ENCODE measurements at regions not wholly inside any gene's neighbourhood (a gene's known extent, or its start where the extent isn't known, plus 50 kb on each side); places are given as distances from the start of the nearest gene placed in this dataset.
"Not testable (repeated sequence)": the region's sequence is repeated elsewhere in the genome, so short reads cannot be mapped to it uniquely, and the experiment has no call there.

DNA sequence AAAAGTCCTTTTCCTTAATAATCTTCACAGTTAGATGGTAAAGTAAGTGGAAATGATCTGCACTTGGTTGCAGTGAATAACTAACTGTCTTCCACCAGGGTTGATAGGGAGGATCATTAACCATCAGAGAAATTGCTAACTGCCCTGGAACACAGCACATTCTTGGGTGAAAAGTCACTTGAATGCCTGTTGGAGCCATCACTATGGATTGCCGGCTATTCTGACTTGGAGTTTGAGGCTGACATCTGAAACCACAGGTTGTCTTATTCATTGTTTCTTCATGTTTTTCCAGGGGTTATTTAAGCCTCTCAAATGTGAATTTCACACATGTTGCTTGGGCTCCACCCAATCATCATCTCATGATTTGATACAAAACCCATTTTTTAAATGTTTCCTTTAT lies 901.4 kb downstream of the MCTP2 start:
- DNase-seq (ENCODE audit: low read depth): no peak

DNA sequence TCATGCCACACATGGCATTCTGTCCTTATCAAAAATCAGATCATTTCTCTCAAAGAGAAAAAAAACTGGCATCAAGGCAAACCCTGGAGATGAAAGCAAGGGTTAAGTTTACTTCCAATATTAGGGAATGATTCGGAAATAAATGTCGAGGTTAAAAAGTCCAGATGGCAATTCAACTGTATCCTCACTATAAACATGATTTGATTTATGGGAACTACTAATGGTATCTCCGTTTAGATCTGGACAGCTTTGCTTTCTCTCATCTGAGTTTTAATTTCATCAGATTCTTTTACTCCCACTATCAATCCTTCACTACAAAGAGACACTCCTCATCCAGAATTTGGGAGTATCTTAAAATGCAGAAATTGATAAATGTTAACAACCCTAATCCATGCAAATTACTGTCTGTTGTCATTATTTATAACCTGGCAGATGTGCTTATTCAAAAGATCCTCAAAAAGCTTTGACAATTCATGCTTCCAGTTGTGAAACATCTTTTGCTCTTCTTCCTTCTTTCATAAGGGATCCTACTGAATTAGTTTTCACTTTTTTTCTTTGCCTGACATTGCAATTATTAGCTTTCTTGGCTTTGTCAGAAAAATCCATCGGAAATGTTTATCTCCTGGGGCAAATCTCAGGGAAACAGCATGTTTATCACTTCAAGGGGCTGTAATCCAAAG lies 903.2 kb downstream of the MCTP2 start:
- no peak for DNase-seq (ENCODE audit: low read depth)

DNA sequence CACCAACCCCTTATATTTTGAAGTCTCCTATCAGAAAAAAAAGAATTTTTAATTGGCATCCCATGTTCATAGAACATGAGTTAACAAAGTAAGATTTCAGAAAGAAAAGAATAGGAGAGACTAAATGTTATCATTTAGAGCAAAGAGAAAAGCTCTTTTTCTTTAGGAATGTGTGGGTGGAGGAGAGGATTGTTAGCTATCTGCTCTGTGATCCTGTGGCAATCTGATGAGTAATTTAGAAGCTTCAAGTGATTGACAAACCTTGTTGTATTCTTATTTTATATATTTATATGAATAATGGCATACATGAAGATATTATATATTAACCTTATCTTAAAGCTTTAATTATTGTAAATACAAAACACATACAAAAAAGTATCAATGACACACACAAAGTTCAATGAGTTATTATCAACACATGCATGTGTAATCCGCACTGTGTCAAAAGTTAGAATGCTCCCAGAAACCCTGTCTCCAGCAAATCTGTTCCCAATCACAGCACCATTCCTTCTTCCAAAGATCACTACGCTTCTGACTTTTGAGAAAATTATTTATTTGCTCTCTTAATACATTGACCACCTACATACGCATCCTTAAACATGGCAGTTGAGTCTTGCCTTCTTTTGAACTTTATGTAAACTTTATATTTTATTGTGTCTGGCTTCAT lies 907.4 kb downstream of the MCTP2 start:
- DNase-seq (ENCODE audit: low read depth): no peak

DNA sequence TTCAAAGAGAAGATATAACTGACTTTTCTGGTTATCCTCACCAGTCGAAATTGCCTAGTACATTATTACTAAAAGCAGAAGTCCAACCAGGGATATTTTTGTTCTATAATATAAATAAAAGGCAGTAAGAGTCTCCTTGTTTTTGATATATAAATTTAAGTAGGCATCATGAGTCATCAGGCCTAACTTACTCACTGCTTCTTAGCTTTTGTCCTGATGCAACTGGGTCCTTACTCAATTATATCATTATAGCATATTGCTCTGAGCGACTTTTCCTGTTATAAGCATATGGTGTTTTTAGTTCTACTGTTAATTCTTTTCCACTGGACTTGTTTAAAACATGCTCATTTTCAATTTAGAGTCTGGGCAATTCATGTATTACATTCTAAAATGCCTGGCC lies 910.1 kb downstream of the MCTP2 start:
- no peak for DNase-seq (ENCODE audit: low read depth)

DNA sequence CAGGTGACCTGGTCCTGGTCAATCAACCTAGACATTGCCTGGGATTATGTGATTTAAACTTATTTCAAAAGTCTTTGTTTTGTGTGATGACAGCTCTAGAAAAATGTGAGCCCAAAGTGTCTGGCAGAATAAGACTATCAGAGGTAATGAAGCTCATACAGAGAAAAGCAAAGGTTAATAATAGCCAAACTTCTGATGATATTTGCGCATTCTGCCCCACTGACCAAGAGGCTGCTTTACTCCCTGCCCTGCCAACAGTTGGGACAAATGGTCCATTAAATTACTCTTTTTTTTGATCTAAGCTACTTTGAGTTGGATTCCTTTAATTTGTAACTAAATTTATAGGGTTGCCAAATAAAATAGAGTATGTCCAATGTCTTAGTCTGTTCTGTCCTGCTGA lies 911.2 kb downstream of the MCTP2 start:
- no peak for DNase-seq (ENCODE audit: low read depth)

DNA sequence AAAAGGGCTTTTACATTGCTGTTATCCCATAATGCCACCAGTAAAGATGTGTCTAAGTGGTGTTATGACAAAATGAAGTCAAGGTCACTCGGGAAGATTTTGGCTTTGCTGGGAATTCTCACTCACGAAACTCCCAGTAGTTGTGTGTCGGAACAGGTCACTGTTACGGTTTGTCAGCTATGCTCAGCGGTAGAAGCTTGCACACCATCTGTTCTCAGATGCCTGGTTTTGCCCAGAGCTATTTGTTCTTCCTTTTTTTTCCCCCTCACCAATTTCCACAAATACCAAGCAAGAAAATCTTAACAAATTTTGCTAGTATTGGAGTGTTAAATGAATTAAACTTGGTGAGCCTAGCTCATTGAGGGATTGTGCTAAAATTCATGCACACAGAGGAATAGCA lies 915.1 kb downstream of the MCTP2 start:
- DNase-seq (ENCODE audit: low read depth): no peak

DNA sequence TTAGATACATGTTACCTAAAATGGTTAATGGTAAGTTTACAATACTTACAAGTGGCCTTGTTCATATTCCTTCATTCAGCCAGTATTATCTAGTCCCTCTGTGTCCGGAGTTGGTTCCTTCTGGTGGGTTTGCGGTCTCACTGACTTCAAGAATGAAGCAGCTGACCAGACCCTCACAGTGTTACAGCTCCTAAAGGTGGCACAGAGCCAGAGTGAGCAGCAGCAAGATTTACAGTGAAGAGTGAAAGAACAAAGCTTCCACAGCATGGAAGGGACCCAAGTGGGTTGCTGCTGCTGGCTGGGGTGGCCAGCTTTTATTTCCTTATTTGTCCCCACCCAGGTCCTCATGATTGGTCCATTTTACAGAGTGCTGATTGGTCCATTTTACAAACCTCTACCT lies 916.8 kb downstream of the MCTP2 start:
- no peak for DNase-seq (ENCODE audit: low read depth)

- no peak for DNase-seq (ENCODE audit: low read depth)
Observed at GRCh38 chr15:95149036-95149435, 917.7 kb downstream of the MCTP2 start.

DNA sequence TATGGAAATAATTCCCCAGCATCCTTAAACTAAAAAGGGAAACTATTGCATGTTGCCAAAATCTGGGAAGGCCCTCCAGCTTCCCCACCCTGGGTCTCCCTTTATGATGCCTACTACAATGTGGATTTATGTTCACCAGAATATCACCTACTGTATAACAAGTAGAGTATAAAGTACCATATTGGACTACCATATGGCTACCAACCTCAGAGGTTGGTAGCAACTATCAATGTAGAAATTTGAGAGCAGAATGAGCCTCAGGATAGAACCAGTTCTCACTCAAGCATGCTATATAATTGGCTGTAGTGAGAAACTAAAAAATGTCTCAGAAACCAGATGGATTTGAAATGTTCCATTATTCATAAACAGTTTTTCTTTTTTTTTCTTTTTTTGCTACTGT lies 918.4 kb downstream of the MCTP2 start:
- DNase-seq (ENCODE audit: low read depth): no peak

- no peak for DNase-seq (ENCODE audit: low read depth)
Observed at GRCh38 chr15:95150466-95150865, 919.1 kb downstream of the MCTP2 start.

DNA sequence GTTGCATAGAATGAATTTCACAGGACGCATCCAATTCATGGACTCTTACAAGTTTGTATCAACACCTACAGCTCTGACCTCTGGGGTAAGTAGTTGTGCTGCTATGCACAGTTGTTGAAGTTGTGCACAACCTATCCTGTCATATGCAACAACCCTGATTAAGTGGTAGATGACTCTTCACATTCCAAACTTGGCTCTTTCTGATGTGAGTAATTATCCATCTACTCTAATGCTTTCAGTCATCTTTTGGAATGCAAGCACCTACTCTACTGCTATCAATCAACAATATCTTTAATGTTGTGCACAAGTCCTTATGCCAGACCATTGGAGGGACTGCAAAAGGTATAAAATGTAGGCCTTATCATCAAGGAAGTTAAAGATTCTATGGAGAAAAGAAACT lies 921.4 kb downstream of the MCTP2 start:
- no peak for DNase-seq (ENCODE audit: low read depth)

DNA sequence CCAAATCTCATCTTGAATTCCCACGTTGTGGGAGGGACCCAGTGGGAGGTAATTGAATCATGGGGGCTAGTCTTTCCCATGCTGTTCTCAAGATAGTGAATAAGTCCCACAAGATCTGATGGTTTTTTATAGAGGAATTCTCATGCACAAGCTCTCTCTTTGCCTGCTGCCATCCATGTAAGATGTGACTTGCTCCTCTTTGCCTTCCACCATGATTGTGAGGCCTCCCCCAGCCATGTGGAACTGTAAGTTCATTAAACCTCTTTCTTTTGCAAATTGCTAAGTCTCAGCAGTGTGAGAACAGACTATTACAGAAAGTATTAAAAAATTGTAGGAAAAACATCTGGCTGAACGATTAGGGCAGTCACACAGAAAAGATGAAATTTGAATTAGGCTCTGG lies 921.8 kb downstream of the MCTP2 start:
- DNase-seq (ENCODE audit: low read depth): not testable (repeated sequence)

- DNase-seq (ENCODE audit: low read depth): no peak
Observed at GRCh38 chr15:95160316-95160715, 929.0 kb downstream of the MCTP2 start.

- no peak for DNase-seq (ENCODE audit: low read depth)
Observed at GRCh38 chr15:95162069-95162468, 930.7 kb downstream of the MCTP2 start.

DNA sequence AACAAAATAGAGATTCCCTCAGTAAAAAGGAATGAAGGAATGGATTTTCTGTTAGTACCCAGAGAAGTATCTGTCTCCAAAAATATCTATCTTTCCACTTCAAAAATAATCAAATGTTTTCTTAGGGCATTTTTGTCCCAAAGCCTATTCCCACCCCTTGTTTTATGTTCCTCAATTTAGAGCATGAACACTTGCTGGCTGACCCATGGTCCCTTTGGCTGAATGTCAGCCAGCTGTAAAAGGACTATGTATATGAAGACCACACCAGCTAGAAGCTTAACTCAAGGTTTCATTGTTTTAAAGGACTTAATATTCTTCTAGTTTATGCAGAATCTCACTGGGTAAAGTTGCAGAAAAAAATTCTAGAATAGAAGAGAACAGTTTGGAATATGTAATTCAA lies 931.2 kb downstream of the MCTP2 start:
- DNase-seq (ENCODE audit: low read depth): no peak

GRCh38 chr15:95162967-95163531 lies 931.7 kb downstream of the MCTP2 start:
- no peak for DNase-seq (ENCODE audit: low read depth)

- no peak for DNase-seq (ENCODE audit: low read depth)
Observed at GRCh38 chr15:95168152-95168551, 936.8 kb downstream of the MCTP2 start.

DNA sequence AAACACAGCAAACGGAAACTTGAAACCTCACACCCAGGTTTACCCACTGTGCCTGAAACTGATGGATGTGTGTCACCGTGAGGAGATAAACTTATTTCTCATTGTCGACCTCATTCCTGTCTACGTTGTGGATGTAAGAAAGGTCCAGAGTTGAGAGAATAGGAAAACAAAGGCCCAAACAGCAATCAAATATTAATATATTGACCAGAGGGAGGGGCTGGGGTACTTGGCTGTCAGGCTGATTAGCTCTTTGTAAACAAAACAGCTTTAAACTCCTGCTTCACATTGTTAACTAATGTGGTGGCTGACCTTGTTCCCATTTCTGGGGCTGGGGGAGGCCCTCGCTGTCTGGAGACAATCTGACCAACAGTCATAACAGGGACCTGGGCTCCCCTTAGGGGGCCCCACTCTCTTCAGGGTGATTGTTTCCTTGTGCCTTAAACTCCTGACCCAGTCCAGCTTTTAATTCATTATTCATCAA lies 937.6 kb downstream of the MCTP2 start:
- DNase-seq (ENCODE audit: low read depth): no peak

- no peak for DNase-seq (ENCODE audit: low read depth)
Observed at GRCh38 chr15:95169541-95170459, 938.4 kb downstream of the MCTP2 start.

DNA sequence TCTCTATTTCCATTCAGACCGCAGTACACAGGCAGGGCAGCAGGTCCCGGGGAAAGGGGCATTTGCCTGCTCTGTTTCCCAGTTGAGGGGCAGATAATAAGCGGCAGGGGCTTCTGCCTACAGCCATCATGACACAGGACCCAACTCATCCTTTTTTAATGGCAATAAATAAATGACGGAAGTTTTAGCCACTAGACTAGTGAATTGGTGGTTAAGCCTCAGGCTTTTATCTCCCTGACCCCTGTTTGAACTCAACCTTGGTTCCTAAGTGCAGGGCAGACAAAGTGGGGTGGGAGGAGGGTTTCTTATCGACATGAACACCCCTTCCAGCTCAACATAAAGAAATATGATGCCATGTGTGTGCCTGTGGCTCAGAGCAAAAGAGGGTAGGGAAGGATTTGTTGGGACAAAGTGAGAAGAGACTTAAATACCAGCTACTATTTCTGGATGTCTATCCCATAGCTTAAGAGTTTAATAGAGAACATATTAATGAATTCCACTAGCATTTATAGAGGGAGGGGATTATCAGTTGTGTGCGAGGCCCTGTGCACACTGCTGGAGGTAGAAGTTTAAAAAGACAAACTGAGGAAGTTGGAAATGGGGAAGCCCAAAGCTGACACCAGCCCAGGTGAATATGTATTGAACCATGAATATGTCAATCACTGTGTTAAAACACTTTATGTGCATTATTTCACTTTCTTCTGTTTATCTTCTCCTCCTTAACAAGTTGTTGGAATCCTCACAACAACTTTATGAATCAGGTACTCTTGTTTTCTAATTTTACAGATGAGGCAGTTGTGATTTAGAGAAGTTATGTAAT lies 939.4 kb downstream of the MCTP2 start:
- DNase-seq (ENCODE audit: low read depth): no peak

DNA sequence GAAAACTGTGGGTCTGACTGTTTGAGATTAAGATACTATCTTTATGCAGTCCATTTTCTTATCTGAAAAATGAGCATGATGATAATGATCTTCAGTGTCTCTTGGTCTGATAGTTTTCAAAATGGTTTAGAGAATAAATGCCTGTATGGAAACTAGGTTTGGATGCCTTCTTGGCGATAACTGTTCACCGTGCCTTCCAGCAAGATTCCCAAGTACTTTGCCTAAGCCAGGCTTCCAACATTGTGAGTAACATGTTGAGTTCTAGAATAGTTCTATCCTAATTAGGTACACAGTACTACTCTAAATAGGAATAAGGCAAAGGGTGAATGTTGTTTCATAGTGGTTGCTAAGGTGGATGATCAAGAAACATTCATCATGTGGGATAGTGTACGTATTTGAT lies 940.2 kb downstream of the MCTP2 start:
- DNase-seq (ENCODE audit: low read depth): no peak

Measured in stimulated activated CD8-positive, alpha-beta memory T cell treated with anti-CD3 and anti-CD28 coated beads, Interleukin-7, amount 100 ng/mL, for 24 hours (primary cell).